K562 (cell line): ENCODE measurements at regions not wholly inside any gene's neighbourhood (a gene's known extent, or its start where the extent isn't known, plus 50 kb on each side); places are given as distances from the start of the nearest gene placed in this dataset.

Experiments used
- TF ChIP-seq, protein P1 (sequence below): fragments of 450-650 bp; IDR thresholded peaks from 2 replicates; pipeline ENCODE4 v1.6.1; 2016; ENCODE audit warnings: mild to moderate bottlenecking, moderate library complexity

- TF ChIP-seq, protein P1, sequence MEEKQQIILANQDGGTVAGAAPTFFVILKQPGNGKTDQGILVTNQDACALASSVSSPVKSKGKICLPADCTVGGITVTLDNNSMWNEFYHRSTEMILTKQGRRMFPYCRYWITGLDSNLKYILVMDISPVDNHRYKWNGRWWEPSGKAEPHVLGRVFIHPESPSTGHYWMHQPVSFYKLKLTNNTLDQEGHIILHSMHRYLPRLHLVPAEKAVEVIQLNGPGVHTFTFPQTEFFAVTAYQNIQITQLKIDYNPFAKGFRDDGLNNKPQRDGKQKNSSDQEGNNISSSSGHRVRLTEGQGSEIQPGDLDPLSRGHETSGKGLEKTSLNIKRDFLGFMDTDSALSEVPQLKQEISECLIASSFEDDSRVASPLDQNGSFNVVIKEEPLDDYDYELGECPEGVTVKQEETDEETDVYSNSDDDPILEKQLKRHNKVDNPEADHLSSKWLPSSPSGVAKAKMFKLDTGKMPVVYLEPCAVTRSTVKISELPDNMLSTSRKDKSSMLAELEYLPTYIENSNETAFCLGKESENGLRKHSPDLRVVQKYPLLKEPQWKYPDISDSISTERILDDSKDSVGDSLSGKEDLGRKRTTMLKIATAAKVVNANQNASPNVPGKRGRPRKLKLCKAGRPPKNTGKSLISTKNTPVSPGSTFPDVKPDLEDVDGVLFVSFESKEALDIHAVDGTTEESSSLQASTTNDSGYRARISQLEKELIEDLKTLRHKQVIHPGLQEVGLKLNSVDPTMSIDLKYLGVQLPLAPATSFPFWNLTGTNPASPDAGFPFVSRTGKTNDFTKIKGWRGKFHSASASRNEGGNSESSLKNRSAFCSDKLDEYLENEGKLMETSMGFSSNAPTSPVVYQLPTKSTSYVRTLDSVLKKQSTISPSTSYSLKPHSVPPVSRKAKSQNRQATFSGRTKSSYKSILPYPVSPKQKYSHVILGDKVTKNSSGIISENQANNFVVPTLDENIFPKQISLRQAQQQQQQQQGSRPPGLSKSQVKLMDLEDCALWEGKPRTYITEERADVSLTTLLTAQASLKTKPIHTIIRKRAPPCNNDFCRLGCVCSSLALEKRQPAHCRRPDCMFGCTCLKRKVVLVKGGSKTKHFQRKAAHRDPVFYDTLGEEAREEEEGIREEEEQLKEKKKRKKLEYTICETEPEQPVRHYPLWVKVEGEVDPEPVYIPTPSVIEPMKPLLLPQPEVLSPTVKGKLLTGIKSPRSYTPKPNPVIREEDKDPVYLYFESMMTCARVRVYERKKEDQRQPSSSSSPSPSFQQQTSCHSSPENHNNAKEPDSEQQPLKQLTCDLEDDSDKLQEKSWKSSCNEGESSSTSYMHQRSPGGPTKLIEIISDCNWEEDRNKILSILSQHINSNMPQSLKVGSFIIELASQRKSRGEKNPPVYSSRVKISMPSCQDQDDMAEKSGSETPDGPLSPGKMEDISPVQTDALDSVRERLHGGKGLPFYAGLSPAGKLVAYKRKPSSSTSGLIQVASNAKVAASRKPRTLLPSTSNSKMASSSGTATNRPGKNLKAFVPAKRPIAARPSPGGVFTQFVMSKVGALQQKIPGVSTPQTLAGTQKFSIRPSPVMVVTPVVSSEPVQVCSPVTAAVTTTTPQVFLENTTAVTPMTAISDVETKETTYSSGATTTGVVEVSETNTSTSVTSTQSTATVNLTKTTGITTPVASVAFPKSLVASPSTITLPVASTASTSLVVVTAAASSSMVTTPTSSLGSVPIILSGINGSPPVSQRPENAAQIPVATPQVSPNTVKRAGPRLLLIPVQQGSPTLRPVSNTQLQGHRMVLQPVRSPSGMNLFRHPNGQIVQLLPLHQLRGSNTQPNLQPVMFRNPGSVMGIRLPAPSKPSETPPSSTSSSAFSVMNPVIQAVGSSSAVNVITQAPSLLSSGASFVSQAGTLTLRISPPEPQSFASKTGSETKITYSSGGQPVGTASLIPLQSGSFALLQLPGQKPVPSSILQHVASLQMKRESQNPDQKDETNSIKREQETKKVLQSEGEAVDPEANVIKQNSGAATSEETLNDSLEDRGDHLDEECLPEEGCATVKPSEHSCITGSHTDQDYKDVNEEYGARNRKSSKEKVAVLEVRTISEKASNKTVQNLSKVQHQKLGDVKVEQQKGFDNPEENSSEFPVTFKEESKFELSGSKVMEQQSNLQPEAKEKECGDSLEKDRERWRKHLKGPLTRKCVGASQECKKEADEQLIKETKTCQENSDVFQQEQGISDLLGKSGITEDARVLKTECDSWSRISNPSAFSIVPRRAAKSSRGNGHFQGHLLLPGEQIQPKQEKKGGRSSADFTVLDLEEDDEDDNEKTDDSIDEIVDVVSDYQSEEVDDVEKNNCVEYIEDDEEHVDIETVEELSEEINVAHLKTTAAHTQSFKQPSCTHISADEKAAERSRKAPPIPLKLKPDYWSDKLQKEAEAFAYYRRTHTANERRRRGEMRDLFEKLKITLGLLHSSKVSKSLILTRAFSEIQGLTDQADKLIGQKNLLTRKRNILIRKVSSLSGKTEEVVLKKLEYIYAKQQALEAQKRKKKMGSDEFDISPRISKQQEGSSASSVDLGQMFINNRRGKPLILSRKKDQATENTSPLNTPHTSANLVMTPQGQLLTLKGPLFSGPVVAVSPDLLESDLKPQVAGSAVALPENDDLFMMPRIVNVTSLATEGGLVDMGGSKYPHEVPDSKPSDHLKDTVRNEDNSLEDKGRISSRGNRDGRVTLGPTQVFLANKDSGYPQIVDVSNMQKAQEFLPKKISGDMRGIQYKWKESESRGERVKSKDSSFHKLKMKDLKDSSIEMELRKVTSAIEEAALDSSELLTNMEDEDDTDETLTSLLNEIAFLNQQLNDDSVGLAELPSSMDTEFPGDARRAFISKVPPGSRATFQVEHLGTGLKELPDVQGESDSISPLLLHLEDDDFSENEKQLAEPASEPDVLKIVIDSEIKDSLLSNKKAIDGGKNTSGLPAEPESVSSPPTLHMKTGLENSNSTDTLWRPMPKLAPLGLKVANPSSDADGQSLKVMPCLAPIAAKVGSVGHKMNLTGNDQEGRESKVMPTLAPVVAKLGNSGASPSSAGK = 0 out of 2 replicates have a peak, but pooled peaks have one; percentile 39
- TF ChIP-seq, all 486 proteins: peak for 18
Observed at GRCh38 chr12:23424685-23425084, 524.8 kb downstream of the SOX5 start (continued).
